ENCODE measurements at regions not wholly inside any gene's neighbourhood (a gene's known extent, or its start where the extent isn't known, plus 50 kb on each side); places are given as distances from the start of the nearest gene placed in this dataset.

DNA sequence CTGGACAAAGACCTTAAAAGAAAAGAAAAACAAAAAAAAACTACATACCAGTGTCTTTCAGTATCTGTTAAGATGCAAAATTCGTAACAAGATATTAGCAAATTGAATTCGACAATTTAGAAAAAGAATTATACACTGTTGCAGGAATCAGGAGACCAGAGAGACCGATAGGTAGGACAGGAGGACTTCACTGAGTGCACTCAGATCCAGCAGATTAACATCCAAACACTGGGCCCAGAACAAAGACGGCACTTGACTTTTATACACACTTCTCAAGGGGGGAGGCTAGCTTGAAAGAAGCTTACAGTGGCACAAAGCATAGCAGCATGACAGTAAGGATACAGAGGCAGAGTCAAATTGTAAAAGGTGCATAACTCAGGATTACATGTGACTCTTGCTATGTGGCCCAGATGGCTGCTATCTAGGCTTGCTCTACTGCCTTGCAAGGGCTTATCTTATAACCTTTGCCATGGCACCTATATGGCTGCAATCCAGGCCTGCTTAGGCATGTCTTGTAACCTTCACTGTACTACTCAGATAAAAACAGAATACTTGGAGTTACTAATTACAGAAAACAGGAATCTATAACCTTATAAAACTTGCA is 507.3 kb upstream of the LRRTM4 start:
- H3K9me3 Mint-ChIP-seq: peaks cover 0 to 39% (median 13%) of the 10 kb centered on the region in 11 donors
- no peaks in the 10 kb centered on the region for H3K4me1 Mint-ChIP-seq
- intact Hi-C loops (cut with micrococcal nuclease): no loop called here
- no peak overlapping the region for H3K27ac Mint-ChIP-seq
- Histone ChIP-seq H3K4me3 (ENCODE audit: low read length) (no peak overlapping the region), H3K27ac (ENCODE audit: low read depth, low read length) (no peak overlapping the region), H3K36me3 (ENCODE audit: control insufficient read depth in 2 of 3, insufficient read depth in 3 of 3, low read length in 3 of 3) (no peaks in the 10 kb centered on the region), H3K27me3 (ENCODE audit: control insufficient read depth in 2 of 2, insufficient read depth in 2 of 2, low read length in 2 of 2) (no peaks in the 10 kb centered on the region), H3K9me3 (ENCODE audit: control insufficient read depth in 2 of 3, low read length in 3 of 3) (peaks cover 0 to 9% (median 0%) of the 10 kb centered on the region in 3 experiments), H3K4me1 (ENCODE audit: control insufficient read depth in 2 of 2, insufficient read depth in 2 of 2, low read length in 2 of 2) (no peaks in the 10 kb centered on the region)
- no peak overlapping the region for H3K4me3 Mint-ChIP-seq
- peaks cover 0 to 7% (median 0%) of the 10 kb centered on the region in 5 donors for H3K36me3 Mint-ChIP-seq
- ATAC-seq (no peak), DNase-seq (no peak)
- ChIA-PET POLR2A (no interaction called here), CTCF (no interaction called here)
- H3K27me3 Mint-ChIP-seq: no peaks in the 10 kb centered on the region

DNA sequence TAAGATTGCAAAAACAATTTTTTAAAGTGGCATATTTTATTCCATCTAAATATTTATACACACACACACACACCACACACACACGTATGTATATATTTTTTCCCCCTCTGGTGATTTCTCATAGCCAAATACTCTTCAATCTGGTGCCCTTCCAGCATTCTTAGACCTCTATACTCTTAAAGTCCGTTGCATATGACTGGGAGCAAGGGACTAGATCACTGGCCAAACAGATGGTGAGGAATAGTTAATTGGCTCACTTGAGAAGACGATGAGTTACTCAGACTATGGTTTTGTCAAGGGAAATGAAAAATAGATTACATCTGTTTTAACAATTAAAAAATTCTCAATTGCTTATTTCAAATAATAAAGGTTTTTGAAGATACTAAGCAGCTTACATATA is 512.5 kb upstream of the LRRTM4 start:
- ATAC-seq: no peak
- POLR2A ChIA-PET: no interaction called here
- H3K9me3 Mint-ChIP-seq: peaks cover 2 to 22% (median 6%) of the 10 kb centered on the region in 11 donors

DNA sequence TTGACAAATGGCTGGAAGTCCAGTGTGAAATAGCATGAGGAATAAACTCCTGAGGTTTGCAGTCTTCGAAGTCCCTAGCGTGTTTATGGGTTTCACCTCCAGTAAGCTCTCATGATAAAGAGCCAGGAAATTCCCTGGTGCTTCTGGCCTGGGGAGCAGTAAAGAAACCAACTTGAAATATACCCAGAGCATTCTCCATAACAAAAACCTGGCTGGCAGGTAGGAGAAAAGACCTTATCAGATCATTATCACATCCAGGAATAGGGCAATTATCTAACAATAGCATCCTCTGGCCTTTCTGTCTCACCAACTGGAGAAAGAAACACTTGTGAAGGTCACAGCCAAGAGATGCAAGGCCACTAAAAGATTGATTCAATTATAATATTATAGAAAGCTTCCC is 513.6 kb upstream of the LRRTM4 start:
- ATAC-seq: no peak
- no peak for DNase-seq
- Mint-ChIP-seq H3K4me1 (no peaks in the 10 kb centered on the region), H3K9me3 (peaks cover 2 to 22% (median 6%) of the 10 kb centered on the region in 11 donors), H3K27me3 (no peaks in the 10 kb centered on the region), H3K36me3 (no peaks in the 10 kb centered on the region), H3K27ac (no peak overlapping the region), H3K4me3 (no peak overlapping the region)
- Histone ChIP-seq H3K27ac (ENCODE audit: low read depth, low read length) (no peak overlapping the region), H3K4me3 (ENCODE audit: low read length) (no peak overlapping the region), H3K27me3 (ENCODE audit: control insufficient read depth in 2 of 2, insufficient read depth in 2 of 2, low read length in 2 of 2) (no peaks in the 10 kb centered on the region), H3K36me3 (ENCODE audit: control insufficient read depth in 2 of 3, insufficient read depth in 3 of 3, low read length in 3 of 3) (no peaks in the 10 kb centered on the region), H3K4me1 (ENCODE audit: control insufficient read depth in 2 of 2, insufficient read depth in 2 of 2, low read length in 2 of 2) (no peaks in the 10 kb centered on the region), H3K9me3 (ENCODE audit: control insufficient read depth in 2 of 3, low read length in 3 of 3) (no peaks in the 10 kb centered on the region)
- intact Hi-C loops (cut with micrococcal nuclease): no loop called here
- POLR2A ChIA-PET: no interaction called here
- CTCF ChIA-PET: no interaction called here

More for the DNA sequence above, 512.5 kb upstream of the LRRTM4 start:
- CTCF ChIA-PET: no interaction called here
- Mint-ChIP-seq H3K27me3 (no peaks in the 10 kb centered on the region), H3K4me1 (no peaks in the 10 kb centered on the region), H3K27ac (no peak overlapping the region), H3K36me3 (peaks cover 0 to 2% (median 0%) of the 10 kb centered on the region in 5 donors), H3K4me3 (no peak overlapping the region)
- Histone ChIP-seq H3K4me1 (ENCODE audit: control insufficient read depth in 2 of 2, insufficient read depth in 2 of 2, low read length in 2 of 2) (no peaks in the 10 kb centered on the region), H3K27ac (ENCODE audit: low read depth, low read length) (no peak overlapping the region), H3K4me3 (ENCODE audit: low read length) (no peak overlapping the region), H3K9me3 (ENCODE audit: control insufficient read depth in 2 of 3, low read length in 3 of 3) (peaks cover 0 to 3% (median 0%) of the 10 kb centered on the region in 3 experiments), H3K27me3 (ENCODE audit: control insufficient read depth in 2 of 2, insufficient read depth in 2 of 2, low read length in 2 of 2) (no peaks in the 10 kb centered on the region), H3K36me3 (ENCODE audit: control insufficient read depth in 2 of 3, insufficient read depth in 3 of 3, low read length in 3 of 3) (no peaks in the 10 kb centered on the region)
- intact Hi-C loops (cut with micrococcal nuclease): no loop called here
- no peak for DNase-seq

DNA sequence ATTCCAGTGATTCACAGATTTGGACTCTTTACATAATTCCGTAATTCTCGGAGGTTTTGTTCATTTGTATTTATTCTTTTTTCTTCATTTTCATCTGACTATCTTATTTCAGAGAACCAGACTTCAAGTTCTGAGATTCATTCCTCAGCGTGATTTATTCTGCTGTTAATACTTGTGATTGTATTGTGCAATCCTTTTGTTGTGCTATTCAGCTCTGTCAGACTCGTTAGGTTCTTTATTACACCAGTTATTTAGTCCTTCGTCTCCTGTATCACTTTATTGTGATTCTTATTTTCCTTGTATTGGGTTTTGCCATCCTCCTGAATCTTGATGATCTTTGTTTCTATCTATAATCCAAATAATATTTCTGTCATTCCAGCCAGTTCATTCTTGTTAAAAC is 529.3 kb upstream of the LRRTM4 start:
- ATAC-seq: no peak
- CTCF ChIA-PET: no interaction called here
- Histone ChIP-seq H3K27me3 (ENCODE audit: control insufficient read depth in 2 of 2, insufficient read depth in 2 of 2, low read length in 2 of 2) (no peaks in the 10 kb centered on the region), H3K36me3 (ENCODE audit: control insufficient read depth in 2 of 3, insufficient read depth in 3 of 3, low read length in 3 of 3) (no peaks in the 10 kb centered on the region), H3K27ac (ENCODE audit: low read depth, low read length) (no peak overlapping the region), H3K9me3 (ENCODE audit: control insufficient read depth in 2 of 3, low read length in 3 of 3) (no peaks in the 10 kb centered on the region), H3K4me3 (ENCODE audit: low read length) (no peak overlapping the region), H3K4me1 (ENCODE audit: control insufficient read depth in 2 of 2, insufficient read depth in 2 of 2, low read length in 2 of 2) (no peaks in the 10 kb centered on the region)
- POLR2A ChIA-PET: no interaction called here
- H3K36me3 Mint-ChIP-seq: peaks cover 0 to 3% (median 0%) of the 10 kb centered on the region in 5 donors
- no peaks in the 10 kb centered on the region for H3K27me3 Mint-ChIP-seq
- intact Hi-C loops (cut with micrococcal nuclease): no loop called here
- DNase-seq: no peak
- H3K9me3 Mint-ChIP-seq: peaks cover 0 to 68% (median 29%) of the 10 kb centered on the region in 11 donors
- no peak overlapping the region for H3K27ac Mint-ChIP-seq
- no peak overlapping the region for H3K4me3 Mint-ChIP-seq
- no peaks in the 10 kb centered on the region for H3K4me1 Mint-ChIP-seq

DNA sequence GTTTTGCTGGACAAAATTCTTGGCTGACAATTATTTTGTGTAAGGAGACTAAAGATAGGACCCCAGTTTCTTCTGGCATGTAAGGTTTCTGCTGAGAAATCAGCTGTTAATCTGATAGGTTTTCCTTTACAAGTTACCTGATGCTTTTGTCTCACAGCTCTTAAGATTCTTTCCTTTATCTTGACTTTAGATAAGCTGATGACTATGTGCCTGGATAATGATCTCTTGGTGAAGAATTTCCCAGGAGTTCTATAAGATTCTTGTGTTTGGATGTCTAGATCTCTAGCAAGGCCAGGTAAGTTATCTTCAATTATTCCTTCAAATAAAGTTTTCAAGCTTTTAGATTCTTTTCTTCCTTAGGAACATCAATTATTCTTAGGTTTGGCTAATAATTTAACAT is 534.8 kb upstream of the LRRTM4 start:
- Mint-ChIP-seq H3K36me3 (peaks cover 0 to 3% (median 0%) of the 10 kb centered on the region in 5 donors), H3K4me3 (no peak overlapping the region), H3K9me3 (peaks cover 0 to 45% (median 16%) of the 10 kb centered on the region in 11 donors), H3K4me1 (no peaks in the 10 kb centered on the region), H3K27ac (no peak overlapping the region), H3K27me3 (no peaks in the 10 kb centered on the region)
- peaks cover 0 to 7% (median 0%) of the 10 kb centered on the region in 3 experiments for H3K9me3 ChIP-seq (ENCODE audit: control insufficient read depth in 2 of 3, low read length in 3 of 3)
- intact Hi-C loops (cut with micrococcal nuclease): no loop called here
- no peaks in the 10 kb centered on the region for H3K36me3 ChIP-seq (ENCODE audit: control insufficient read depth in 2 of 3, insufficient read depth in 3 of 3, low read length in 3 of 3)
- no peaks in the 10 kb centered on the region for H3K4me1 ChIP-seq (ENCODE audit: control insufficient read depth in 2 of 2, insufficient read depth in 2 of 2, low read length in 2 of 2)
- CTCF ChIA-PET: no interaction called here
- ATAC-seq: no peak
- no peak for DNase-seq
- no peak overlapping the region for H3K27ac ChIP-seq (ENCODE audit: low read depth, low read length)
- POLR2A ChIA-PET: no interaction called here
- H3K27me3 ChIP-seq (ENCODE audit: control insufficient read depth in 2 of 2, insufficient read depth in 2 of 2, low read length in 2 of 2): no peaks in the 10 kb centered on the region
- no peak overlapping the region for H3K4me3 ChIP-seq (ENCODE audit: low read length)

DNA sequence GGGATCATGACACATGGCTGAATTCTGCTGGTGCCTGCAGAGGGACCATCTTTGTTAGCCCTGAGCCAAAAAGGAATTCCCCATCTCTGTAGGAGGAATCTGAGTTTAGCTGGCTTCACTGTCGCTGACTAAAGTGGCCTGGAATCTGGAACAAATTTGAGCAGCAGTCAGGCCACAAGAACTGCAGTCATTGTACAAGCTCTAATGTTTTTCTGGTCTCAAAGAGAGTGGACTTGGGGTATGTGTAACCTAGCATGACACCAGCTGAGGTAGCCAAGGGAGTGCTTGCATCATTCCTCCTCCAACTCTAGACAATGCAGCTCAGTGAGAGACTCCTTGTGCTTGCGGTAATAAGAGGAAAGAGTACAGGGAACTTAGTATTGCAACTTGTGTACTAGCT is 539.1 kb upstream of the LRRTM4 start:
- no peak for ATAC-seq
- POLR2A ChIA-PET: no interaction called here
- no peaks in the 10 kb centered on the region for H3K4me1 ChIP-seq (ENCODE audit: control insufficient read depth in 2 of 2, insufficient read depth in 2 of 2, low read length in 2 of 2)
- peaks cover 0 to 7% (median 0%) of the 10 kb centered on the region in 3 experiments for H3K9me3 ChIP-seq (ENCODE audit: control insufficient read depth in 2 of 3, low read length in 3 of 3)
- H3K27ac ChIP-seq (ENCODE audit: low read depth, low read length): no peak overlapping the region
- DNase-seq: no peak
- H3K9me3 Mint-ChIP-seq: peaks cover 0 to 22% (median 6%) of the 10 kb centered on the region in 11 donors
- H3K27ac Mint-ChIP-seq: no peak overlapping the region
- no peaks in the 10 kb centered on the region for H3K4me1 Mint-ChIP-seq
- H3K36me3 ChIP-seq (ENCODE audit: control insufficient read depth in 2 of 3, insufficient read depth in 3 of 3, low read length in 3 of 3): no peaks in the 10 kb centered on the region
- no peaks in the 10 kb centered on the region for H3K27me3 ChIP-seq (ENCODE audit: control insufficient read depth in 2 of 2, insufficient read depth in 2 of 2, low read length in 2 of 2)
- no peaks in the 10 kb centered on the region for H3K27me3 Mint-ChIP-seq
- intact Hi-C loops (cut with micrococcal nuclease): no loop called here
- H3K4me3 Mint-ChIP-seq: no peak overlapping the region
- no peaks in the 10 kb centered on the region for H3K36me3 Mint-ChIP-seq
- no peak overlapping the region for H3K4me3 ChIP-seq (ENCODE audit: low read length)
- CTCF ChIA-PET: no interaction called here

DNA sequence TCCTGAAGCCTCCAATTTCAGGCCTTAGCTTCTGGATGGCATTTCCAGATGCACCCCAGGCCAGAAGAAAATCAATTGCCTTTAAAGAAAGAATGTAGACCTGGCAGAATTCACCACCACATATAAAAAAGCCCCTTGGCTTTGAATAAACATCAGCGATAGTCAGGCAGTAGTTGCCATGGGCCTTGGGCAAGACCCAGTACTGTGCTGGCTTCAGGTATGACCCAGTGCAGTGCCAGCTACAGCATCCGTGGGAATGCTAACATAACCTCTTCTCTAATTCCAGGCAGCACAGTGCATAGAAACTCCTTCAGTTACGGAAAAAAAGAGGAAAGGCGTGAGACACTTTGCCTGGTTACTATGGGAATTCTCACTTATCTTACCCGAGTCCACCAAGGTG is 539.6 kb upstream of the LRRTM4 start:
- DNase-seq: no peak
- Mint-ChIP-seq H3K36me3 (no peaks in the 10 kb centered on the region), H3K4me1 (no peaks in the 10 kb centered on the region), H3K9me3 (peaks cover 0 to 22% (median 5%) of the 10 kb centered on the region in 11 donors), H3K4me3 (no peak overlapping the region), H3K27me3 (no peaks in the 10 kb centered on the region), H3K27ac (no peak overlapping the region)
- no peaks in the 10 kb centered on the region for H3K36me3 ChIP-seq (ENCODE audit: control insufficient read depth in 2 of 3, insufficient read depth in 3 of 3, low read length in 3 of 3)
- H3K27me3 ChIP-seq (ENCODE audit: control insufficient read depth in 2 of 2, insufficient read depth in 2 of 2, low read length in 2 of 2): no peaks in the 10 kb centered on the region
- H3K4me3 ChIP-seq (ENCODE audit: low read length): no peak overlapping the region
- H3K27ac ChIP-seq (ENCODE audit: low read depth, low read length): no peak overlapping the region
- ATAC-seq: no peak
- POLR2A ChIA-PET: no interaction called here
- H3K4me1 ChIP-seq (ENCODE audit: control insufficient read depth in 2 of 2, insufficient read depth in 2 of 2, low read length in 2 of 2): no peaks in the 10 kb centered on the region
- CTCF ChIA-PET: no interaction called here
- peaks cover 0 to 7% (median 0%) of the 10 kb centered on the region in 3 experiments for H3K9me3 ChIP-seq (ENCODE audit: control insufficient read depth in 2 of 3, low read length in 3 of 3)
- intact Hi-C loops (cut with micrococcal nuclease): no loop called here
